IPS-18c (cell line): ENCODE measurements at regions not wholly inside any gene's neighbourhood (a gene's known extent, or its start where the extent isn't known, plus 50 kb on each side); places are given as distances from the start of the nearest gene placed in this dataset.
"Not testable (repeated sequence)": the region's sequence is repeated elsewhere in the genome, so short reads cannot be mapped to it uniquely, and the experiment has no call there.

Experiments
- H3K4me3 ChIP-seq: 2 replicates; pipeline ENCODE4 v1.7.0; 2013; ENCODE audit warnings: low read depth, mild to moderate bottlenecking, low read length, moderate library complexity; ENCODE audit not compliant: insufficient read depth
- H3K9me3 ChIP-seq: one replicate; pipeline ENCODE4 v1.6.1; 2013; ENCODE audit warnings: mild to moderate bottlenecking, low read length, moderate library complexity; ENCODE audit not compliant: control insufficient read depth, insufficient read depth

- no peaks in the 10 kb centered on the region for H3K9me3 ChIP-seq
These were observed 898.2 kb downstream of the UQCRFS1 start for GRCh38 chr19:28314756-28315155.

DNA sequence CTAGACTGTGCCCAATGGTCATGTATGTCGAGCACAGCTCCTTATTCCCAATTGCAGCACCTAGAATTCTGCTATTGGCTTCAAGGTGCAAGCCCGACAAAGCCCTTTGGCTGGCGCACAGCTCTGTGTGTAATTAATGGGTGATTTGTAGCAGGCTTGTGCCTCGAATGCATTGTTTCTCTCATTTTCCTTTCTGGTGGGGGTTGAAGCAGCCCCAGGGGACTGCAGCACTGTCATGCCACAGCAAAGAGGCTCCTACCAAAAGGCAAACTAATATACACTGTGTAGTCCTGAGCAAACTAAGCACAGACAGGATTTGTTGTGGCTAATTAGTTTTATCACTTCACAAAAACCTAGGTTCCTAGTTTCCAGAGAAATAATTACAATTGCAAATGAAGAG lies 898.7 kb downstream of the UQCRFS1 start:
- Histone ChIP-seq H3K9me3 (no peaks in the 10 kb centered on the region), H3K4me3 (no peak overlapping the region)

More at GRCh38 chr19:28314756-28315155, 898.2 kb downstream of the UQCRFS1 start:
- no peak overlapping the region for H3K4me3 ChIP-seq

DNA sequence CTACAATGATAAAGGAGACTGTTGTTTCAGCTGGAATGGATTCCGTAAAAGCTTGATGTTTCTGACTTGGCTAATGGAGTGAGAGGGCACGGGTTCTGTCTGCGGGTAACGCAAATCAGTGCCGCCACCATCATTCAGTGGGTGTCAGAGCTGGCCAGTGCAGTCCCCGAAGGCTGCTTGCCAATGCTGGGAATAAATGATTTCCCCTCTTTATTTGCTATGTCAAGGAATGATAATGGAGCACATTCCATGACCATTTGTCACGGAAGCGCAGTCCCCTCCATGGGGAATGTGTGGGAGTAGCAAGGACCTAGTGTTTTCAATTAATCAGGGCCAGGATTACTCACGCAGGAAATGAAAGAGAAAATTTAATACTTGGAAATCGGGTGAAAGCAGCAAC lies 899.3 kb downstream of the UQCRFS1 start:
- Histone ChIP-seq H3K4me3 (no peak overlapping the region), H3K9me3 (no peaks in the 10 kb centered on the region)

DNA sequence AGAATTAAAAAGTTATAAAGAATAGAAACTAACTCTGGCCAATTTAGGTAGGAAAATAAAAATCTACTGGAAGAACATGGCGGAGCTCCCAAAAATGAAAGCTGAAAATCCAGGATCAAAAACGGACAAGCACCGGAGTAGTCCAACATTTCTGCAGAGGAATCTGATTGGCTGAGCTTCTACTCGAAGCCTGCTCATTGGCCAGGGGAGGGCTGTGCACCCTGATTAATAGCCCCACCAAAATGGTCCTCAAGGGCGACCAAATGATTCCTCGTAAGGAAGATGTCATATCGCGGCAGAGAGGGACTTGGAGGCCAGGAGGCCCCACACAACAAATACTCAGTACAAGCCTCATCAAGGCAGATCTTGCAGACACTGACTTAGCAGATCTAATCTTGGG lies 900.7 kb downstream of the UQCRFS1 start:
- Histone ChIP-seq H3K4me3 (no peak overlapping the region), H3K9me3 (no peaks in the 10 kb centered on the region)

DNA sequence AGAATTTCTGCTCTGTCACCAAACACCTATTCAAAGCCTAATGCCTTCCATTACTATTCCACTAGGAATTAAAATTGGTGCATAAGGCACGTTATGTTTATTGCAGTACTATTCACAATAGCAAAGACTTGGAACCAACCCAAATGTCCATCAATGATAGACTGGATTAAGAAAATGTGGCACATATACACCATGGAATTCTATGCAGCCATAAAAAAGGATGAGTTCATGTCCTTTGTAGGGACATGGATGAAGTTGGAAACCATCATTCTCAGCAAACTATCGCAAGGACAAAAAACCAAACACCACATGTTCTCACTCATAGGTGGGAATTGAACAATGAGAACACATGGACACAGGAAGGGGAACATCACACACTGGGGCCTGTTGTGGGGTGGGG lies 902.1 kb downstream of the UQCRFS1 start:
- not testable (repeated sequence) for H3K9me3 ChIP-seq, H3K4me3 ChIP-seq

- no peak overlapping the region for H3K4me3 ChIP-seq
- no peaks in the 10 kb centered on the region for H3K9me3 ChIP-seq
These were observed 903.9 kb downstream of the UQCRFS1 start for GRCh38 chr19:28309070-28309469.

DNA sequence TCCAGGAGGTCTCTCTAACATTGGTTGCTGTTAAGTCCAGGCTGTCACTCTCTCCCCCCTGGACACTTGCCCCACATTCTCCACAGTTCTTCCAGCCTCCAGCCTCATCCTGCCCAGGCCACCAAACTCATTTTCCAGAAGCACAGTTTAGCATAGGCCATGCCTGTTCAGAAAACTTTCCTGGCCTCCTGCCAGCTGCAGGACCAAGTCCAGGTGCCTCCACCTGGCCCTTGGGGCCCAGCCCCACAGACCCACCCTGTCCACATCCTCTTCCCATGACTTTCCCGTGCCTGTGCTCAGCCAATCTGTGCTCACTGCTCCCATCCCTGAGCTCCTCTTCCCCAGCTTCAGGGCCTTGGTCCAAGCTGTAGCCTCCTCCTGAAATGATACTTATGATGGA lies 905.0 kb downstream of the UQCRFS1 start:
- Histone ChIP-seq H3K4me3 (no peak overlapping the region), H3K9me3 (no peaks in the 10 kb centered on the region)

GRCh38 chr19:28307487-28307886 lies 905.5 kb downstream of the UQCRFS1 start:
- Histone ChIP-seq H3K9me3 (no peaks in the 10 kb centered on the region), H3K4me3 (no peak overlapping the region)

DNA sequence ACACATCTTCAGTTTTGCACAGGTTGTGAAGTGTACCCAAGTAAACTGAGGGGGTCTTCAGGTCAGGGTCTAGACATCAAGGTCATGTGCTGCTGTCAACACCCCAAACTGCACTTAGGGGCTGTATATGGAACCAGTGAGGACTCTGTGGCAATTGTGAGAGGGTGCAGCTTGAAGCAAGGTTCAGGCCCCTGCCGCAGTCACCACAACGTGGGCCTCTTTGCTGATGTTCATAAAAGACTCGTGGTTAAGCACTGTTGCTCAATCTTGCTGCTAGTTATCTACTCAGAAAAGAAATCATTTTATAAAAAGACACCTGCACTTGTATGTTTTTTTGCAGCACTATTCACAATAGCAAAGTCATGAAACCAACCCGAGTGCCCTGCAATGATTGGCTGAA lies 907.4 kb downstream of the UQCRFS1 start:
- no peaks in the 10 kb centered on the region for H3K9me3 ChIP-seq
- no peak overlapping the region for H3K4me3 ChIP-seq

GRCh38 chr19:28303502-28303901 lies 909.4 kb downstream of the UQCRFS1 start:
- no peak overlapping the region for H3K4me3 ChIP-seq
- H3K9me3 ChIP-seq, result no peaks in the 10 kb centered on the region

GRCh38 chr19:28301961-28302360 lies 911.0 kb downstream of the UQCRFS1 start:
- Histone ChIP-seq H3K9me3 (no peaks in the 10 kb centered on the region), H3K4me3 (no peak overlapping the region)

- H3K9me3 ChIP-seq, result no peaks in the 10 kb centered on the region
- H3K4me3 ChIP-seq, result no peak overlapping the region
These were observed 911.5 kb downstream of the UQCRFS1 start for GRCh38 chr19:28301463-28301862.

DNA sequence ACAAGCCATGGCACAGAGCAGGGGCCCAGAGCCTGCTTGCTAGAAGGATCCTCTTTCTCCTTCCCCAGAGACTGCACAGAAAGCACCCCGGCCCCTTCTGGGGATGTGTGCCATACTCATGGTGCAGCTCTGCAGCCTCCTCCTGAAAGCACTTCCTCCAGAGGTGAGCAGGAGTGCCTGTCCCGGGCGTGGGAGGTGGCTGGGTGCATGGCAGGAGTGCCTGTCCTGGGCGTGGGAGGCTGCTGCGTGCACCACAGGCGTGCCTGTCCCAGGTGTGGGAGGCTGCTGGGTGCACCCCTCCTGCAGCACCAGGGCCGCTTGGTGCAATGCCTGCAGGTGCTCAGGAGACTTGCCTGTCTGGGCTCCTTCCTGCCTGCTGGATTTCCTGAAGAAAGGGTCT lies 913.3 kb downstream of the UQCRFS1 start:
- H3K4me3 ChIP-seq, result no peak overlapping the region
- H3K9me3 ChIP-seq, result no peaks in the 10 kb centered on the region

GRCh38 chr19:28297586-28298157 lies 915.3 kb downstream of the UQCRFS1 start:
- Histone ChIP-seq H3K4me3 (no peak overlapping the region), H3K9me3 (no peaks in the 10 kb centered on the region)

GRCh38 chr19:28297036-28297435 lies 915.9 kb downstream of the UQCRFS1 start:
- no peaks in the 10 kb centered on the region for H3K9me3 ChIP-seq
- H3K4me3 ChIP-seq, result no peak overlapping the region

- no peak overlapping the region for H3K4me3 ChIP-seq
- no peaks in the 10 kb centered on the region for H3K9me3 ChIP-seq
These were observed 916.4 kb downstream of the UQCRFS1 start for GRCh38 chr19:28296506-28296905.

GRCh38 chr19:28294975-28295374 lies 918.0 kb downstream of the UQCRFS1 start:
- not testable (repeated sequence) for H3K4me3 ChIP-seq, H3K9me3 ChIP-seq

DNA sequence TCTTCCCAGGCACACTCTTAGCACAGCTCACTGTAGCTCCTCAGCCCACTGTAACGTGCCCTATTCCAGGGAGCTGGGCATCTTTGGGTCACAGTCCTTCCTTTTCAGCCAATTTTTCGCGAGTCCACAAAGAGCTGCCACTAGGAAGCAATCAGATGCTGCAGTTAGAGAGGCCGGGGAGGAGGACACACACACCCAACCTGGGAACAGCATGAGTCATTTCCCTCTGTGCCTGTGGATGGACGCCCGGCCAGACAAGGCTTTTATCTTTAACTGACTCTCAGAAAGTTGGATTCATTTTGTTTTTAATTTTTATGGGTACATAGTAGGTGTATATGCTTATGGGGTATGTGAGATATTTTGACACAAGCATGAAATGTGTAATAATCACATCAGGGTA lies 918.6 kb downstream of the UQCRFS1 start:
- H3K9me3 ChIP-seq, result no peaks in the 10 kb centered on the region
- H3K4me3 ChIP-seq, result no peak overlapping the region

GRCh38 chr19:28293685-28294084 lies 919.3 kb downstream of the UQCRFS1 start:
- no peaks in the 10 kb centered on the region for H3K9me3 ChIP-seq
- no peak overlapping the region for H3K4me3 ChIP-seq
